Panc1 (cell line): ENCODE measurements at regions not wholly inside any gene's neighbourhood (a gene's known extent, or its start where the extent isn't known, plus 50 kb on each side); places are given as distances from the start of the nearest gene placed in this dataset.

ENCODE experiments used
- ATAC-seq: fragments of 200-7000 bp; cut with Tn5 transposase; 2 replicates; pipeline ENCODE4 v1.9.1; 2020; ENCODE audit warnings: mild to moderate bottlenecking, moderate library complexity
- BruUV-seq: library from RNA; stranded (reverse); fragments of 400-500 nt; replicated peaks from 2 replicates; lab custom pipeline; 2021; lab: Mats Ljungman, UMichigan
- CTCF ChIA-PET: fragments of 300-600 bp; sonication (Branson Sonifier 250); formaldehyde crosslinking; loops from one replicate; lab custom pipeline; 2022; ENCODE audit warnings: antibody characterized with exemption; lab: Charles Lee
- POLR2A ChIA-PET: fragments of 300-600 bp; sonication (Branson Sonifier 250); formaldehyde crosslinking; loops from one replicate; lab custom pipeline; 2022; ENCODE audit warnings: antibody characterized with exemption; lab: Charles Lee
- DNase-seq: peaks from one replicate; pipeline ENCODE4 v3.0.0-alpha.2; 2010; ENCODE audit warnings: low read depth, low spot score
- H3K27ac ChIP-seq: 2 replicates; pipeline ENCODE4 v1.5.1; 2011; ENCODE audit warnings: mild to moderate bottlenecking, low read length, inconsistent platforms
- H3K27me3 ChIP-seq: fragments of 200-500 bp; sonication (Bioruptor generic); 2 replicates; pipeline ENCODE4 v1.6.0; 2014; ENCODE audit warnings: low read length, inconsistent platforms; ENCODE audit not compliant: control insufficient read depth, insufficient read depth
- H3K36me3 ChIP-seq: fragments of 200-500 bp; sonication (Bioruptor generic); 2 replicates; pipeline ENCODE4 v1.5.1; 2014; ENCODE audit warnings: inconsistent platforms, mild to moderate bottlenecking, low read length, moderate library complexity; ENCODE audit not compliant: control insufficient read depth, insufficient read depth
- H3K4me1 ChIP-seq: 2 replicates; pipeline ENCODE4 v1.5.1; 2011; ENCODE audit warnings: inconsistent platforms, mild to moderate bottlenecking, low read length, moderate library complexity; ENCODE audit not compliant: control insufficient read depth, insufficient read depth
- H3K4me3 ChIP-seq, 2 experiments: 2 replicates each; pipeline ENCODE4 v1.5.1; 2011 to 2012; ENCODE audit warnings: low read depth in 2 of 2, low read length in 2 of 2, mild to moderate bottlenecking in 2 of 2, inconsistent platforms in 1 of 2, moderate library complexity in 1 of 2
- H3K9me3 ChIP-seq: fragments of 200-500 bp; sonication (Bioruptor generic); 2 replicates; pipeline ENCODE4 v1.5.1; 2014; ENCODE audit warnings: low read depth, mild to moderate bottlenecking, inconsistent platforms, low read length, moderate library complexity; ENCODE audit not compliant: control insufficient read depth, insufficient read depth
- POLR2AphosphoS5 ChIP-seq: IDR thresholded peaks from 2 replicates; pipeline ENCODE4 v1.6.1; 2012; ENCODE audit warnings: mild to moderate bottlenecking, low read depth, low read length, moderate library complexity
- SIN3A ChIP-seq: IDR thresholded peaks from 2 replicates; pipeline ENCODE4 v1.6.1; 2012; ENCODE audit warnings: low read depth, mild to moderate bottlenecking, low read length, moderate library complexity, borderline replicate concordance; ENCODE audit not compliant: insufficient read depth
- TCF7L2 ChIP-seq: IDR thresholded peaks from 2 replicates; pipeline ENCODE4 v1.6.1; 2011; ENCODE audit warnings: mild to moderate bottlenecking, low read depth, low read length, inconsistent platforms
- in situ Hi-C: cut with HindIII; loops from 2 replicates; pipeline ENCODE4 v1.10.0; 2016; ENCODE audit warnings: low sequenced_read_pairs, low pct_unique_long_range_greater_than_20kb
- intact Hi-C: fragments of 100-400 bp; cut with micrococcal nuclease; formaldehyde crosslinking; loops from one replicate; pipeline ENCODE4 v1.10.0; 2022; ENCODE audit not compliant: unreplicated experiment
- TF ChIP-seq, protein P1 (sequence below): fragments of 450-650 bp; IDR thresholded peaks from 2 replicates; pipeline ENCODE4 v1.5.1; 2017; ENCODE audit warnings: mild to moderate bottlenecking
- TF ChIP-seq, protein P2 (sequence below), 2 experiments: IDR thresholded peaks; 2 replicates each; pipeline ENCODE4 v1.6.1; 2011 to 2012; ENCODE audit warnings: low read depth in 2 of 2, control low read depth in 1 of 2, low read length in 1 of 2, mild to moderate bottlenecking in 1 of 2, moderate library complexity in 1 of 2; ENCODE audit not compliant: insufficient read depth in 1 of 2

DNA sequence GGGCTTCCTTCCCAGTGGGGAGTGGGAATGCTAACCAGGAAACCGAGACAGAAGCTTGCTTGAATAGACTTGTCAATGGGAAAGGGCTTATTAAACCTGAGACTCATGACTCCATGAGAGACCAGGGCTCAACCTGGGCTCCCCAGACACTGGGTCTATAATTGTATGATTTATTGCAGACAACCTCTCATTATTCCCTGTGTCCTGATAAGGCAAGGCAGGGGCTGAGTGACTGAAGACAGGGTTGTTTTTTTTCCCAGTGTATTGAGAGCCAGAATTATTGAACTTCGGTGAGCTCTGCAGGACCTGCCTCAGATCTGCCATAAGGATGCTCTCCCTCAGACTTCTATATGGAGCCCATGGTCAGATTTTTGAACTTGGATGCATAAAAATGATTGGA lies 79.5 kb upstream of the KLHL25 start:
- in situ Hi-C loops, result no loop called here
- TF ChIP-seq POLR2AphosphoS5 (no peak), TCF7L2 (no peak), SIN3A (no peak)
- TF ChIP-seq, protein P1, sequence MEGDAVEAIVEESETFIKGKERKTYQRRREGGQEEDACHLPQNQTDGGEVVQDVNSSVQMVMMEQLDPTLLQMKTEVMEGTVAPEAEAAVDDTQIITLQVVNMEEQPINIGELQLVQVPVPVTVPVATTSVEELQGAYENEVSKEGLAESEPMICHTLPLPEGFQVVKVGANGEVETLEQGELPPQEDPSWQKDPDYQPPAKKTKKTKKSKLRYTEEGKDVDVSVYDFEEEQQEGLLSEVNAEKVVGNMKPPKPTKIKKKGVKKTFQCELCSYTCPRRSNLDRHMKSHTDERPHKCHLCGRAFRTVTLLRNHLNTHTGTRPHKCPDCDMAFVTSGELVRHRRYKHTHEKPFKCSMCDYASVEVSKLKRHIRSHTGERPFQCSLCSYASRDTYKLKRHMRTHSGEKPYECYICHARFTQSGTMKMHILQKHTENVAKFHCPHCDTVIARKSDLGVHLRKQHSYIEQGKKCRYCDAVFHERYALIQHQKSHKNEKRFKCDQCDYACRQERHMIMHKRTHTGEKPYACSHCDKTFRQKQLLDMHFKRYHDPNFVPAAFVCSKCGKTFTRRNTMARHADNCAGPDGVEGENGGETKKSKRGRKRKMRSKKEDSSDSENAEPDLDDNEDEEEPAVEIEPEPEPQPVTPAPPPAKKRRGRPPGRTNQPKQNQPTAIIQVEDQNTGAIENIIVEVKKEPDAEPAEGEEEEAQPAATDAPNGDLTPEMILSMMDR, result no peak
- TF ChIP-seq, protein P2, sequence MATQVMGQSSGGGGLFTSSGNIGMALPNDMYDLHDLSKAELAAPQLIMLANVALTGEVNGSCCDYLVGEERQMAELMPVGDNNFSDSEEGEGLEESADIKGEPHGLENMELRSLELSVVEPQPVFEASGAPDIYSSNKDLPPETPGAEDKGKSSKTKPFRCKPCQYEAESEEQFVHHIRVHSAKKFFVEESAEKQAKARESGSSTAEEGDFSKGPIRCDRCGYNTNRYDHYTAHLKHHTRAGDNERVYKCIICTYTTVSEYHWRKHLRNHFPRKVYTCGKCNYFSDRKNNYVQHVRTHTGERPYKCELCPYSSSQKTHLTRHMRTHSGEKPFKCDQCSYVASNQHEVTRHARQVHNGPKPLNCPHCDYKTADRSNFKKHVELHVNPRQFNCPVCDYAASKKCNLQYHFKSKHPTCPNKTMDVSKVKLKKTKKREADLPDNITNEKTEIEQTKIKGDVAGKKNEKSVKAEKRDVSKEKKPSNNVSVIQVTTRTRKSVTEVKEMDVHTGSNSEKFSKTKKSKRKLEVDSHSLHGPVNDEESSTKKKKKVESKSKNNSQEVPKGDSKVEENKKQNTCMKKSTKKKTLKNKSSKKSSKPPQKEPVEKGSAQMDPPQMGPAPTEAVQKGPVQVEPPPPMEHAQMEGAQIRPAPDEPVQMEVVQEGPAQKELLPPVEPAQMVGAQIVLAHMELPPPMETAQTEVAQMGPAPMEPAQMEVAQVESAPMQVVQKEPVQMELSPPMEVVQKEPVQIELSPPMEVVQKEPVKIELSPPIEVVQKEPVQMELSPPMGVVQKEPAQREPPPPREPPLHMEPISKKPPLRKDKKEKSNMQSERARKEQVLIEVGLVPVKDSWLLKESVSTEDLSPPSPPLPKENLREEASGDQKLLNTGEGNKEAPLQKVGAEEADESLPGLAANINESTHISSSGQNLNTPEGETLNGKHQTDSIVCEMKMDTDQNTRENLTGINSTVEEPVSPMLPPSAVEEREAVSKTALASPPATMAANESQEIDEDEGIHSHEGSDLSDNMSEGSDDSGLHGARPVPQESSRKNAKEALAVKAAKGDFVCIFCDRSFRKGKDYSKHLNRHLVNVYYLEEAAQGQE (IDR thresholded peaks at IDR 0.05; ENCODE audit: insufficient read depth in 1 of 2, low read depth in 2 of 2, low read length in 1 of 2), result no peak
- no TSS peak for BruUV-seq
- intact Hi-C loops, result loop anchor here (10.0 kb wide), 1 partner anchor 201 kb away; the partner anchor contains the start of gene AGBL1
- Histone ChIP-seq H3K4me1 (no peaks in the 10 kb centered on the region), H3K27ac (no peak overlapping the region), H3K36me3 (no peaks in the 10 kb centered on the region), H3K4me3 (no peak overlapping the region), H3K27me3 (peaks cover 29% of the 10 kb centered on the region), H3K9me3 (no peaks in the 10 kb centered on the region)
- DNase-seq, result no peak
- POLR2A ChIA-PET, result no interaction called here
- ATAC-seq, result no peak
- CTCF ChIA-PET, result no interaction called here

DNA sequence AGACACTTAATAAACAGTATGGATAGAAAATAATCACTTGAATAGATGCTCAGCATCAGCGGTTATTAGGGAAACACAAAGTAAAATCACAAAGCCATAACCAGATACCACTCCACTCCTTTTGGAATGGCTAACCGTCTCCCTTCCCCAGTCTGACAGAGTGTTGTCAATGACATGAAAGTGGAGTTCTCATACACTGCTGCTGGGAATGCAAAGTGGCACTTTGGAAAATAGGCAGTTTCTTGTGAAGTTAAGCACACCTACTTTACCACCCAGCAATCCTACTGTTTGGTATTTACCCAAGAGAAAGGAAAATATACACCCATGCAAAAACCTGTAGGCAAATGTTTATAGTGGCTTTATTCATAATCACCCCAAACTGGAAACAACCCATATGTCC lies 81.0 kb upstream of the KLHL25 start:
- TF ChIP-seq, protein P1, result no peak
- TF ChIP-seq, protein P2 (IDR thresholded peaks at IDR 0.05; ENCODE audit: insufficient read depth in 1 of 2, low read depth in 2 of 2, low read length in 1 of 2), result no peak
- TF ChIP-seq POLR2AphosphoS5, result no peak
- TF ChIP-seq SIN3A, result no peak
- Histone ChIP-seq H3K36me3 (no peaks in the 10 kb centered on the region), H3K27ac (no peak overlapping the region), H3K9me3 (no peaks in the 10 kb centered on the region), H3K4me3 (no peak overlapping the region), H3K27me3 (peaks cover 30% of the 10 kb centered on the region), H3K4me1 (no peaks in the 10 kb centered on the region)
- in situ Hi-C loops (no loop called here), intact Hi-C loops (loop anchor here (10.0 kb wide), 1 partner anchor 199 kb away; the partner anchor contains the start of gene AGBL1)
- ChIA-PET CTCF (no interaction called here), POLR2A (no interaction called here)
- no TSS peak for BruUV-seq
- DNase-seq (no peak), ATAC-seq (no peak)
